ENCODE measurements at regions not wholly inside any gene's neighbourhood (a gene's known extent, or its start where the extent isn't known, plus 50 kb on each side); places are given as distances from the start of the nearest gene placed in this dataset.
"Not testable (repeated sequence)": the region's sequence is repeated elsewhere in the genome, so short reads cannot be mapped to it uniquely, and the experiment has no call there.

GRCh38 chr1:163558162-163558561, 236.4 kb downstream of the NUF2 start:
- no peak for DNase-seq
- no peak for ATAC-seq (ENCODE audit: poor library complexity)
- intact Hi-C loops (cut with DNase I) = no loop called here

GRCh38 chr1:163561580-163562295, 240.0 kb downstream of the NUF2 start:
- intact Hi-C loops (cut with DNase I) = loop anchor here (10.0 kb wide), 1 partner anchor 1513 kb away; no protein-coding TSS in a partner anchor
- DNase-seq (no peak), ATAC-seq (ENCODE audit: poor library complexity) (no peak)

GRCh38 chr1:163562355-163562754, 240.6 kb downstream of the NUF2 start:
- ATAC-seq (ENCODE audit: poor library complexity) (no peak), DNase-seq (no peak)
- intact Hi-C loops (cut with DNase I) = loop anchor here (10.0 kb wide), 1 partner anchor 1512 kb away; no protein-coding TSS in a partner anchor

GRCh38 chr1:163565166-163565565, 243.4 kb downstream of the NUF2 start:
- DNase-seq = no peak
- ATAC-seq (ENCODE audit: poor library complexity) = no peak
- intact Hi-C loops (cut with DNase I) = loop anchor here (10.0 kb wide), 1 partner anchor 1510 kb away; no protein-coding TSS in a partner anchor

- ATAC-seq (ENCODE audit: poor library complexity) = no peak
- no peak for DNase-seq
- intact Hi-C loops (cut with DNase I) = no loop called here
Measured at GRCh38 chr1:163570071-163570470, 248.3 kb downstream of the NUF2 start.

- intact Hi-C loops (cut with DNase I) = no loop called here
- ATAC-seq (ENCODE audit: poor library complexity) = no peak
- no peak for DNase-seq
Measured at GRCh38 chr1:163571950-163572349, 250.2 kb downstream of the NUF2 start.

GRCh38 chr1:163574119-163574518, 252.4 kb downstream of the NUF2 start:
- no peak for ATAC-seq (ENCODE audit: poor library complexity)
- no peak for DNase-seq
- intact Hi-C loops (cut with DNase I) = no loop called here

GRCh38 chr1:163580926-163581325, 259.2 kb downstream of the NUF2 start:
- DNase-seq (no peak), ATAC-seq (ENCODE audit: poor library complexity) (no peak)
- intact Hi-C loops (cut with DNase I) = no loop called here

- DNase-seq (no peak), ATAC-seq (ENCODE audit: poor library complexity) (no peak)
- intact Hi-C loops (cut with DNase I) = no loop called here
Measured at GRCh38 chr1:163583661-163584181, 262.0 kb downstream of the NUF2 start.

GRCh38 chr1:163585796-163586195, 264.0 kb downstream of the NUF2 start:
- DNase-seq (no peak), ATAC-seq (ENCODE audit: poor library complexity) (no peak)
- intact Hi-C loops (cut with DNase I) = no loop called here

- no peak for ATAC-seq (ENCODE audit: poor library complexity)
- intact Hi-C loops (cut with DNase I) = no loop called here
- no peak for DNase-seq
Measured at GRCh38 chr1:163588796-163589195, 267.0 kb downstream of the NUF2 start.

- ATAC-seq (ENCODE audit: poor library complexity) = no peak
- no peak for DNase-seq
- intact Hi-C loops (cut with DNase I) = no loop called here
Measured at GRCh38 chr1:163589735-163590134, 268.0 kb downstream of the NUF2 start.

GRCh38 chr1:163591131-163591530, 269.4 kb downstream of the NUF2 start:
- intact Hi-C loops (cut with DNase I) = not testable (repeated sequence)

GRCh38 chr1:163592623-163593022, 270.9 kb downstream of the NUF2 start:
- DNase-seq; ATAC-seq (ENCODE audit: poor library complexity); intact Hi-C loops (cut with DNase I): not testable (repeated sequence)

More at GRCh38 chr1:163591131-163591530, 269.4 kb downstream of the NUF2 start:
- not testable (repeated sequence) for DNase-seq; ATAC-seq (ENCODE audit: poor library complexity)

GRCh38 chr1:163596106-163596505, 274.4 kb downstream of the NUF2 start:
- DNase-seq; intact Hi-C loops (cut with DNase I); ATAC-seq (ENCODE audit: poor library complexity): not testable (repeated sequence)

- intact Hi-C loops (cut with DNase I) = no loop called here
- DNase-seq = no peak
- no peak for ATAC-seq (ENCODE audit: poor library complexity)
Measured at GRCh38 chr1:163596541-163597258, 274.9 kb downstream of the NUF2 start.

- ATAC-seq (ENCODE audit: poor library complexity) (no peak), DNase-seq (no peak)
- intact Hi-C loops (cut with DNase I) = no loop called here
Measured at GRCh38 chr1:163604321-163604720, 282.6 kb downstream of the NUF2 start.

GRCh38 chr1:163604896-163605295, 283.1 kb downstream of the NUF2 start:
- no peak for ATAC-seq (ENCODE audit: poor library complexity)
- intact Hi-C loops (cut with DNase I) = no loop called here
- DNase-seq = no peak

- DNase-seq (no peak), ATAC-seq (ENCODE audit: poor library complexity) (no peak)
- intact Hi-C loops (cut with DNase I) = no loop called here
Measured at GRCh38 chr1:163608979-163609378, 287.2 kb downstream of the NUF2 start.

- ATAC-seq (ENCODE audit: poor library complexity) = no peak
- DNase-seq = no peak
- intact Hi-C loops (cut with DNase I) = no loop called here
Measured at GRCh38 chr1:163609858-163610257, 288.1 kb downstream of the NUF2 start.
